Smooth muscle cell (in vitro differentiated cells): ENCODE measurements at regions not wholly inside any gene's neighbourhood (a gene's known extent, or its start where the extent isn't known, plus 50 kb on each side); places are given as distances from the start of the nearest gene placed in this dataset.

ENCODE experiments used
- DNase-seq: peaks from one replicate; lab custom pipeline; 2025; ENCODE audit not compliant: unreplicated experiment; lab: John Stamatoyannopoulos, UW
- H2AFZ ChIP-seq: fragments of 200-600 bp; sonication (generic); 2 replicates; pipeline ENCODE4 v1.6.0; 2016; ENCODE audit warnings: antibody characterized with exemption, low read depth, mild to moderate bottlenecking
- H3F3A ChIP-seq: fragments of 200-600 bp; sonication (generic); 2 replicates; pipeline ENCODE4 v1.6.0; 2017; ENCODE audit warnings: antibody characterized with exemption, low read depth
- H3K27ac ChIP-seq: fragments of 200-600 bp; sonication (generic); 2 replicates; pipeline ENCODE4 v1.5.1; 2016; ENCODE audit warnings: low read depth, mild to moderate bottlenecking
- H3K27me3 ChIP-seq: fragments of 200-600 bp; sonication (generic); 2 replicates; pipeline ENCODE4 v1.6.1; 2016; ENCODE audit warnings: low read depth, mild to moderate bottlenecking
- H3K36me3 ChIP-seq: fragments of 200-600 bp; sonication (generic); 2 replicates; pipeline ENCODE4 v1.5.1; 2016; ENCODE audit warnings: low read depth
- H3K4me1 ChIP-seq: fragments of 200-600 bp; sonication (generic); 2 replicates; pipeline ENCODE4 v1.5.1; 2016; ENCODE audit warnings: low read depth
- H3K4me2 ChIP-seq: fragments of 200-600 bp; sonication (generic); 2 replicates; pipeline ENCODE4 v1.6.0; 2016; ENCODE audit warnings: mild to moderate bottlenecking
- H3K4me3 ChIP-seq: fragments of 200-600 bp; sonication (generic); 2 replicates; pipeline ENCODE4 v1.5.1; 2016; ENCODE audit warnings: mild to moderate bottlenecking
- H3K79me2 ChIP-seq: fragments of 200-600 bp; sonication (generic); 2 replicates; pipeline ENCODE4 v1.6.0; 2016; ENCODE audit warnings: low read depth, mild to moderate bottlenecking
- H3K9ac ChIP-seq: fragments of 200-600 bp; sonication (generic); 2 replicates; pipeline ENCODE4 v1.6.0; 2016; ENCODE audit warnings: low read depth
- H3K9me3 ChIP-seq: fragments of 200-600 bp; sonication (generic); replicated peaks from 2 replicates; pipeline ENCODE4 v1.5.1; 2016; ENCODE audit warnings: low read depth
- H4K20me1 ChIP-seq: fragments of 200-600 bp; sonication (generic); 2 replicates; pipeline ENCODE4 v1.6.0; 2016; ENCODE audit warnings: low read depth
- WGBS: methylation state at CpG from one replicate; pipeline ENCODE4 v1.1.7; 2016; ENCODE audit warnings: low lambda C conversion rate; 5-methylcytosine and 5-hydroxymethylcytosine counted together
- TF ChIP-seq, protein P1 (sequence below): fragments of 200-600 bp; sonication (generic); IDR thresholded peaks from 2 replicates; pipeline ENCODE4 v1.5.1; 2017; ENCODE audit warnings: borderline replicate concordance, mild to moderate bottlenecking, antibody characterized with exemption; ENCODE audit not compliant: insufficient read depth, poor library complexity, severe bottlenecking

DNA sequence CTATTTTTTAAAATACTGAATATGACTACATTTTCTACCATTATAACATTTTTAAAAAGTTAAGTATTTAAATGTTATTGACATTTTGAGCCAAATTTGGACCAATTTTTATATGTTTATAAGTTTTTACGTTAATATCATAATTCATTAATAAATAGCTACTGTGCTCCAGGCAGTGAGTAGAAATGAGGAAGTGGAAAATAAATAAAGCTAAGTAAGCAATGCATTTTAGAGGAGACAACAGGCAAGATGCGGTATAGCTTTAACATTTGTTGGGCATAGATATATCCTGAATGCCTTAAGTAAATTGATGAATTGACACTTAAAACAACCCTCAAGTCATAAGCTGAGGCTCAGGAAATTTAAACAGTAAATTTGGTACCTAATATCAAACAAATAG is 474.8 kb downstream of the PCDH10 start:
- H3K9ac ChIP-seq, result no peak overlapping the region
- H3K79me2 ChIP-seq, result no peaks in the 10 kb centered on the region
- H3K36me3 ChIP-seq, result no peaks in the 10 kb centered on the region
- no peak for DNase-seq
- H3K4me2 ChIP-seq, result no peak overlapping the region
- no peaks in the 10 kb centered on the region for H3K27me3 ChIP-seq
- 95% methylated on average over 2 of the region's 2 CpGs for WGBS
- no peaks in the 10 kb centered on the region for H3K9me3 ChIP-seq
- H3K27ac ChIP-seq, result no peak overlapping the region
- H2AFZ ChIP-seq, result peak overlapping the region; percentile 39
- H4K20me1 ChIP-seq, result no peaks in the 10 kb centered on the region
- no peak overlapping the region for H3K4me3 ChIP-seq
- H3K4me1 ChIP-seq, result no peaks in the 10 kb centered on the region
- no peaks in the 10 kb centered on the region for H3F3A ChIP-seq
- TF ChIP-seq, protein P1, sequence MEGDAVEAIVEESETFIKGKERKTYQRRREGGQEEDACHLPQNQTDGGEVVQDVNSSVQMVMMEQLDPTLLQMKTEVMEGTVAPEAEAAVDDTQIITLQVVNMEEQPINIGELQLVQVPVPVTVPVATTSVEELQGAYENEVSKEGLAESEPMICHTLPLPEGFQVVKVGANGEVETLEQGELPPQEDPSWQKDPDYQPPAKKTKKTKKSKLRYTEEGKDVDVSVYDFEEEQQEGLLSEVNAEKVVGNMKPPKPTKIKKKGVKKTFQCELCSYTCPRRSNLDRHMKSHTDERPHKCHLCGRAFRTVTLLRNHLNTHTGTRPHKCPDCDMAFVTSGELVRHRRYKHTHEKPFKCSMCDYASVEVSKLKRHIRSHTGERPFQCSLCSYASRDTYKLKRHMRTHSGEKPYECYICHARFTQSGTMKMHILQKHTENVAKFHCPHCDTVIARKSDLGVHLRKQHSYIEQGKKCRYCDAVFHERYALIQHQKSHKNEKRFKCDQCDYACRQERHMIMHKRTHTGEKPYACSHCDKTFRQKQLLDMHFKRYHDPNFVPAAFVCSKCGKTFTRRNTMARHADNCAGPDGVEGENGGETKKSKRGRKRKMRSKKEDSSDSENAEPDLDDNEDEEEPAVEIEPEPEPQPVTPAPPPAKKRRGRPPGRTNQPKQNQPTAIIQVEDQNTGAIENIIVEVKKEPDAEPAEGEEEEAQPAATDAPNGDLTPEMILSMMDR, result no peak

DNA sequence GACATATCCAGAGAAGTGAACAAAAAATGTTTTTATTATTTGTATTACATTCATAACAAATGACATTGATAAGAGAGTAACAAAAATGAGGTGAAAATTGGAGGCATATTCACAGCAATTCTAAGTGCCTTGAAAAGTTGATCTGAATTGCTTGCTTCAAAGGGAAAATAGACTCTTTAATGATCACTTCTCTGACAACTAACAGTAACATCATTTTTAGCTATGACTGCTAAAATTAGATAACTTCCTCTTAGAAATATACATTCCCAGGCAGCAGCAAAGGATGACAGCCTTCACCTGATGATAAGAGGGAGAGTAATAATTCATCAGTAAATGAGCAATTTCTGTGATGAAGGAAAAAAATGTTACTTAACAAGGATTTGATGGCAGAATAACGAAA is 472.5 kb downstream of the PCDH10 start:
- Histone ChIP-seq H3K9me3 (no peaks in the 10 kb centered on the region), H3K4me2 (no peak overlapping the region), H4K20me1 (no peaks in the 10 kb centered on the region), H3K9ac (no peak overlapping the region), H3K27me3 (no peaks in the 10 kb centered on the region), H2AFZ (no peak overlapping the region), H3F3A (no peaks in the 10 kb centered on the region), H3K27ac (no peak overlapping the region), H3K79me2 (no peaks in the 10 kb centered on the region), H3K4me1 (no peaks in the 10 kb centered on the region), H3K4me3 (no peak overlapping the region), H3K36me3 (no peaks in the 10 kb centered on the region)
- no peak for DNase-seq
- TF ChIP-seq, protein P1, result no peak
- 79% methylated on average over 1 of the region's 1 CpG for WGBS

DNA sequence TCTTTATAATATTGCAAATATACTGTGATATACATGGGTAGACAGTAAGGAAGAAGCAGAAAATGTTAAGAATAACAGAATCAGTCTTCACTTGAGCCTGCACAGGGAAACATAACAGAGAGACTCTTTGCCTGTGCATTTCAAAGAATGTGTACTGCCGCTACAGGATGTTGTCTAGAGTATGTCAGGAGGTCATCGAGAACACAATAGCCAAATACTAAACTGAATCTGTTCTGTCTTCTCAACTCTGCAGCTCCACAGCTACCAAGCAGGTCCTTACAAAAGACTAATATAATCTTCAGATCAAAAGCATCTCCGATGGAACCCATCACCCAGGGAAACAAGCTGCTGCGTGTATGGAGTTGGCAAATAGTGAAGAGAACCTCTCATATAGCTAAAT is 471.5 kb downstream of the PCDH10 start:
- Histone ChIP-seq H4K20me1 (no peaks in the 10 kb centered on the region), H3K27ac (no peak overlapping the region), H3K4me2 (peak overlapping the region; percentile 36), H3K36me3 (no peaks in the 10 kb centered on the region), H3K9ac (no peak overlapping the region), H3K4me1 (no peaks in the 10 kb centered on the region), H3K9me3 (no peaks in the 10 kb centered on the region), H3K79me2 (no peaks in the 10 kb centered on the region), H3K4me3 (no peak overlapping the region), H3K27me3 (no peaks in the 10 kb centered on the region), H3F3A (no peaks in the 10 kb centered on the region), H2AFZ (peak overlapping the region; percentile 88)
- TF ChIP-seq, protein P1, result no peak
- DNase-seq, result no peak
- 82% methylated on average over 4 of the region's 4 CpGs for WGBS

DNA sequence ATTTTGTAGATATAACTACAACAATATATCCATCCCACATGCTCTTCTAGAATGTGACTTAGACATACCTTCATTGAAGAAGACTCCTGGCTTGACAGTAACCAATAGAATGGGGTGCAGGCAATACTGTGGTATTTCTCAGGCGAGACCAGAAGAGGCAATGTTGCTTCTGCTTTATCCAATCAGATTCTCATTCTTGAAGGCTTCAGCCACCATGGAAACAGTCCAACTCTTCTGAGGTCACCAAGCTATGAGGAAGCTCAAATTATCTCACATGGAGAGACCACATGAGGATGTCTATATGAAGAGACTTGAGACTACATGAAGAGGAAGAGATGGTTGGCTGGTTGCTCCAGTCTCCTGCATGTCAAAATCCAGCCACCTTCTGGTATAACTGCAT is 469.9 kb downstream of the PCDH10 start:
- Histone ChIP-seq H3K27me3 (no peaks in the 10 kb centered on the region), H2AFZ (peak overlapping the region; percentile 88), H3F3A (no peaks in the 10 kb centered on the region), H4K20me1 (no peaks in the 10 kb centered on the region), H3K36me3 (no peaks in the 10 kb centered on the region), H3K4me1 (no peaks in the 10 kb centered on the region), H3K79me2 (no peaks in the 10 kb centered on the region), H3K4me3 (no peak overlapping the region), H3K9ac (no peak overlapping the region), H3K4me2 (no peak overlapping the region), H3K27ac (no peak overlapping the region), H3K9me3 (no peaks in the 10 kb centered on the region)
- WGBS, result 95% methylated on average over 1 of the region's 1 CpG
- DNase-seq, result no peak
- TF ChIP-seq, protein P1, result no peak
